ENCODE measurements at regions not wholly inside any gene's neighbourhood (a gene's known extent, or its start where the extent isn't known, plus 50 kb on each side); places are given as distances from the start of the nearest gene placed in this dataset.

DNA sequence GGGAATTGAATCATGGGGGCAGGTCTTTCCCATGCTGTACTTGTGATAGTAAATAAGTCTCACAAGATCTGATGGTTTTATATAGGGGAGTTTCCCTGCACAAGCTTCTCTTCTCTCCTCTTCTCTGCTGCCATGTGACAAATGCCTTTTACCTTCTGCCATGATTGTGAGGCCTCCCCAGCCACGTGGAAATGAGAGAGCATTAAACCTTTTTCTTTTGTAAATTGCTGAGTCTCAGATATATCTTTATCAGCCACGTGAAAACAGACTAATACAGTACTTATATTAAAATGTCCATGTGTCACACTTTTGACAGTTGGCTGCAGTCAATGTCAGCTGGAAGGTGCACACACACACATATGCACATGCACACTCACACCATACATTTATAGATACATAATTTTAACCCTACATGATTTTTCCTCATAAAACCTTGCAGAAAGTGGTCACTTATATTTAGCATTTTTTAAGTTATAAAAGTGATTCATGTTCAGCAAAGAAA, 128.9 kb downstream of the OTOR start:
- no peak overlapping the region for H2BK20ac ChIP-seq (ENCODE audit: low read depth, low read length, poor library complexity, severe bottlenecking)
- H2BK15ac ChIP-seq (ENCODE audit: low read depth, low read length) = no peak overlapping the region
- no peak overlapping the region for H2AFZ ChIP-seq (ENCODE audit: low read length)
- H3K79me1 ChIP-seq (ENCODE audit: insufficient read depth, low read depth, low read length, poor library complexity, severe bottlenecking) = no peaks in the 10 kb centered on the region
- no peak overlapping the region for H3K9ac ChIP-seq (ENCODE audit: extremely low read depth, insufficient read length, low read length)
- no CpG with 5 or more reads among the region's 2 CpGs for WGBS (ENCODE audit: extremely low coverage, insufficient read length, low lambda C conversion rate)
- Mint-ChIP-seq H3K4me1 (no peaks in the 10 kb centered on the region), H3K4me3 (no peak overlapping the region), H3K27ac (no peak overlapping the region), H3K27me3 (ENCODE audit: low read depth) (no peaks in the 10 kb centered on the region), H3K36me3 (ENCODE audit: insufficient read depth in 1 of 3, low read depth in 3 of 3) (peaks cover 0 to 4% (median 2%) of the 10 kb centered on the region in 3 experiments; a peak in 1 of 7 replicates), H3K9me3 (peaks cover 0 to 2% of the 10 kb centered on the region in 2 experiments; a peak in 3 of 5 replicates)
- no peak overlapping the region for H3K14ac ChIP-seq (ENCODE audit: insufficient read depth, low read length)
- no peak for TF ChIP-seq CTCF (conservative IDR thresholded peaks at IDR 0.05)
- H2BK5ac ChIP-seq (ENCODE audit: insufficient read length, low read length) = no peak overlapping the region
- no peak overlapping the region for H4K8ac ChIP-seq (replicated peaks; ENCODE audit: insufficient read length, low read depth, low read length)
- no peaks in the 10 kb centered on the region for H3K23me2 ChIP-seq (ENCODE audit: insufficient read length, low read depth, low read length, poor library complexity, severe bottlenecking)
- no peaks in the 10 kb centered on the region for H4K20me1 ChIP-seq (ENCODE audit: control insufficient read depth, insufficient read depth, insufficient read length)
- H3K9me3 ChIP-seq (ENCODE audit: control insufficient read depth, low read depth, low read length) = no peaks in the 10 kb centered on the region
- no peaks in the 10 kb centered on the region for H3K4me1 ChIP-seq (ENCODE audit: insufficient read depth, low read length)
- H3K4ac ChIP-seq (ENCODE audit: low read depth, low read length) = no peak overlapping the region
- H4K5ac ChIP-seq (ENCODE audit: insufficient read length, low read depth, low read length) = no peak overlapping the region
- no peak overlapping the region for H2BK120ac ChIP-seq (ENCODE audit: low read depth, low read length, poor library complexity, severe bottlenecking)
- H4K91ac ChIP-seq (ENCODE audit: insufficient read length, low read depth, low read length) = no peak overlapping the region
- DNase-seq = no peak
- no peak overlapping the region for H3K23ac ChIP-seq (ENCODE audit: insufficient read length, low read depth, low read length)
- H3K27me3 ChIP-seq (ENCODE audit: insufficient read depth, low read length) = no peaks in the 10 kb centered on the region
- no peak overlapping the region for H2AK5ac ChIP-seq (ENCODE audit: insufficient read length, low read length)
- no peak overlapping the region for H3T11ph ChIP-seq (ENCODE audit: low read length)
- H3K27ac ChIP-seq (ENCODE audit: insufficient read length, low read depth, low read length) = no peak overlapping the region
- H3K18ac ChIP-seq (ENCODE audit: insufficient read length, low read depth, low read length) = no peak overlapping the region
- no peak overlapping the region for H3K4me2 ChIP-seq (ENCODE audit: insufficient read depth, insufficient read length, low read length)
- H2BK12ac ChIP-seq (ENCODE audit: insufficient read length, low read depth, low read length) = no peak overlapping the region
- no peaks in the 10 kb centered on the region for H3K79me2 ChIP-seq (ENCODE audit: insufficient read depth, low read length)
- no peak overlapping the region for H3K56ac ChIP-seq (ENCODE audit: insufficient read length, low read depth, low read length)

All from H9 (cell line).